ENCODE measurements at regions not wholly inside any gene's neighbourhood (a gene's known extent, or its start where the extent isn't known, plus 50 kb on each side); places are given as distances from the start of the nearest gene placed in this dataset.

- TF ChIP-seq CTCF (IDR thresholded peaks at IDR 0.05): no peak
Observed at GRCh38 chr12:91418221-91419090, 235.8 kb upstream of the DCN start.

DNA sequence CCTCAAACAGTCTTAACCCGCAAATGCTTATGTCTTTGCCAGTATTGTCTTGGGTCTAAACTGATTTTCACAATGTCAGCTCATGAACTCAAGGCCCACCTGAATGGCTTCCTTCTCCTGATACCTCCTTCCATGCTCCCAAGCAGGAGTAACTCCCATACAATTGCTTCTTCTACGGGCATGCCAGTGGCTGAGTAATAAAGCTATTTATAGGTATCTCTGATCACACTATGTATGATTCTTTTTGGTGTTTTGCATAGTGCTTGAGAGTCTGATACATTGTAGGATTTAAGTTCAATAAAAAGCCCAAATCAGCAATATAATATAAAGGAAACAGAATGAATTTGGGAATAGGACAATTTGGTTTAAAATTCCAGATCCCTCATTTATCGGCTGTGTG is 235.0 kb upstream of the DCN start:
- TF ChIP-seq CTCF (IDR thresholded peaks at IDR 0.05): no peak

GRCh38 chr12:91414636-91415035 is 232.0 kb upstream of the DCN start:
- no peak for TF ChIP-seq CTCF (IDR thresholded peaks at IDR 0.05)

GRCh38 chr12:91413581-91414546 is 231.2 kb upstream of the DCN start:
- no peak for TF ChIP-seq CTCF (IDR thresholded peaks at IDR 0.05)

GRCh38 chr12:91406920-91407341 is 224.3 kb upstream of the DCN start:
- no peak for TF ChIP-seq CTCF (IDR thresholded peaks at IDR 0.05)

DNA sequence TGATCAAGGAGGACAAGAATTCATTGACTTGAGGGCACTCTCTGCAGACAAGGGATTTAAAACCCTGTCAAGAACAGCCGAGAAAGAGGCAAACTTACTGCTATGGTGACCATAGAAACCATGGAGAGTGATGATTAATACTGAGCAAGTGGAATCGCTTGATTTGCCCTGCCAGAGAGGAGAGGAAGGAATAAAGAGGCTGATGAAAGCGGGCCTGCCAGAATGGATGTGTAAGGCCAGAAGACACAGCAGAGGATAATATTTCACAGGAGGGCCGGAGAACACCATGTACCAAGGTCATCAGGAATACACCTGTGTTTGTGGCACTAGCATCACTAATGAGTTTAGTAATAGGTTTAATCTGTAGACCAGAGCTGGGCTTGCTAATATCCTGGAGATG is 221.8 kb upstream of the DCN start:
- no peak for TF ChIP-seq CTCF (IDR thresholded peaks at IDR 0.05)

- TF ChIP-seq CTCF (IDR thresholded peaks at IDR 0.05): no peak
Observed at GRCh38 chr12:91401190-91401589, 218.6 kb upstream of the DCN start.
